ENCODE measurements at regions not wholly inside any gene's neighbourhood (a gene's known extent, or its start where the extent isn't known, plus 50 kb on each side); places are given as distances from the start of the nearest gene placed in this dataset.
"Not testable (repeated sequence)": the region's sequence is repeated elsewhere in the genome, so short reads cannot be mapped to it uniquely, and the experiment has no call there.

- CTCF ChIA-PET, result no interaction called here
- no peak overlapping the region for H3K4me3 ChIP-seq (ENCODE audit: low read depth in 2 of 2, low read length in 1 of 2)
- H3K9me3 ChIP-seq, result no peaks in the 10 kb centered on the region
- H3K9me2 ChIP-seq, result no peaks in the 10 kb centered on the region
- no peaks in the 10 kb centered on the region for H3F3A ChIP-seq (replicated peaks; ENCODE audit: insufficient read depth)
- no peaks in the 10 kb centered on the region for H3K27me3 ChIP-seq (ENCODE audit: insufficient read depth)
- H3K4me1 ChIP-seq (ENCODE audit: control insufficient read depth in 1 of 2, insufficient read depth in 2 of 2, low read depth in 1 of 2, low read length in 1 of 2), result no peaks in the 10 kb centered on the region; a peak in 1 of 4 replicates
- H3K9ac ChIP-seq, result no peak overlapping the region
- no peaks in the 10 kb centered on the region for H4K20me1 ChIP-seq (ENCODE audit: insufficient read depth)
- H3K27ac ChIP-seq (ENCODE audit: low read depth in 2 of 2, low read length in 1 of 2), result no peak overlapping the region
- POLR2A ChIA-PET, result no interaction called here
- DNase-seq, result no peak
- H3K79me2 ChIP-seq (ENCODE audit: insufficient read depth), result no peaks in the 10 kb centered on the region
- WGBS (ENCODE audit: low lambda C conversion rate), result 42% methylated on average over 10 of the region's 10 CpGs
- H3K4me2 ChIP-seq, result no peak overlapping the region
- TF ChIP-seq, protein P1, sequence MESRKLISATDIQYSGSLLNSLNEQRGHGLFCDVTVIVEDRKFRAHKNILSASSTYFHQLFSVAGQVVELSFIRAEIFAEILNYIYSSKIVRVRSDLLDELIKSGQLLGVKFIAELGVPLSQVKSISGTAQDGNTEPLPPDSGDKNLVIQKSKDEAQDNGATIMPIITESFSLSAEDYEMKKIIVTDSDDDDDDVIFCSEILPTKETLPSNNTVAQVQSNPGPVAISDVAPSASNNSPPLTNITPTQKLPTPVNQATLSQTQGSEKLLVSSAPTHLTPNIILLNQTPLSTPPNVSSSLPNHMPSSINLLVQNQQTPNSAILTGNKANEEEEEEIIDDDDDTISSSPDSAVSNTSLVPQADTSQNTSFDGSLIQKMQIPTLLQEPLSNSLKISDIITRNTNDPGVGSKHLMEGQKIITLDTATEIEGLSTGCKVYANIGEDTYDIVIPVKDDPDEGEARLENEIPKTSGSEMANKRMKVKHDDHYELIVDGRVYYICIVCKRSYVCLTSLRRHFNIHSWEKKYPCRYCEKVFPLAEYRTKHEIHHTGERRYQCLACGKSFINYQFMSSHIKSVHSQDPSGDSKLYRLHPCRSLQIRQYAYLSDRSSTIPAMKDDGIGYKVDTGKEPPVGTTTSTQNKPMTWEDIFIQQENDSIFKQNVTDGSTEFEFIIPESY (IDR thresholded peaks at IDR 0.05; ENCODE audit: borderline replicate concordance, low read depth), result no peak
- no peak overlapping the region for H2AFZ ChIP-seq (ENCODE audit: low read depth)
- H3K36me3 ChIP-seq (replicated peaks in 1 of 2; ENCODE audit: control insufficient read depth in 1 of 2, insufficient read depth in 2 of 2, low read length in 1 of 2), result no peaks in the 10 kb centered on the region
Measured at GRCh38 chr1:185539277-185539943, 194.8 kb upstream of the HMCN1 start.

- H3K4me1 ChIP-seq (ENCODE audit: control insufficient read depth in 1 of 2, insufficient read depth in 2 of 2, low read depth in 1 of 2, low read length in 1 of 2); H2AFZ ChIP-seq (ENCODE audit: low read depth); H3K36me3 ChIP-seq (replicated peaks in 1 of 2; ENCODE audit: control insufficient read depth in 1 of 2, insufficient read depth in 2 of 2, low read length in 1 of 2); H4K20me1 ChIP-seq (ENCODE audit: insufficient read depth); H3F3A ChIP-seq (replicated peaks; ENCODE audit: insufficient read depth); H3K9ac ChIP-seq; H3K9me3 ChIP-seq; H3K9me2 ChIP-seq; CTCF ChIA-PET; H3K4me2 ChIP-seq; POLR2A ChIA-PET; H3K79me2 ChIP-seq (ENCODE audit: insufficient read depth); H3K27ac ChIP-seq (ENCODE audit: low read depth in 2 of 2, low read length in 1 of 2); DNase-seq; H3K4me3 ChIP-seq (ENCODE audit: low read depth in 2 of 2, low read length in 1 of 2); H3K27me3 ChIP-seq (ENCODE audit: insufficient read depth): not testable (repeated sequence)
- 69% methylated on average over 12 of the region's 16 CpGs for WGBS (ENCODE audit: low lambda C conversion rate)
Measured at GRCh38 chr1:185538309-185538898, 195.8 kb upstream of the HMCN1 start.

- DNase-seq, result no peak
- Histone ChIP-seq H2AFZ (ENCODE audit: low read depth) (no peak overlapping the region), H3K9ac (no peak overlapping the region), H3K9me2 (no peaks in the 10 kb centered on the region), H3K4me1 (ENCODE audit: control insufficient read depth in 1 of 2, insufficient read depth in 2 of 2, low read depth in 1 of 2, low read length in 1 of 2) (no peaks in the 10 kb centered on the region; a peak in 1 of 4 replicates), H3K9me3 (no peaks in the 10 kb centered on the region), H3F3A (replicated peaks; ENCODE audit: insufficient read depth) (no peaks in the 10 kb centered on the region), H4K20me1 (ENCODE audit: insufficient read depth) (no peaks in the 10 kb centered on the region), H3K36me3 (replicated peaks in 1 of 2; ENCODE audit: control insufficient read depth in 1 of 2, insufficient read depth in 2 of 2, low read length in 1 of 2) (no peaks in the 10 kb centered on the region), H3K79me2 (ENCODE audit: insufficient read depth) (no peaks in the 10 kb centered on the region), H3K27me3 (ENCODE audit: insufficient read depth) (no peaks in the 10 kb centered on the region), H3K4me3 (ENCODE audit: low read depth in 2 of 2, low read length in 1 of 2) (no peak overlapping the region), H3K4me2 (no peak overlapping the region), H3K27ac (ENCODE audit: low read depth in 2 of 2, low read length in 1 of 2) (no peak overlapping the region)
- no peak for TF ChIP-seq MEF2A (IDR thresholded peaks at IDR 0.05; ENCODE audit: borderline replicate concordance, low read depth)
- no peak for TF ChIP-seq PBX3 (IDR thresholded peaks at IDR 0.05)
- TF ChIP-seq NFIC (IDR thresholded peaks at IDR 0.05; ENCODE audit: borderline replicate concordance), result no peak
- TF ChIP-seq RCOR1 (IDR thresholded peaks at IDR 0.05; ENCODE audit: low read length), result no peak
- TF ChIP-seq RFX5 (IDR thresholded peaks at IDR 0.05; ENCODE audit: low read length), result no peak
- no peak for TF ChIP-seq TAF1 (IDR thresholded peaks at IDR 0.05; ENCODE audit: borderline replicate concordance, low read depth, low read length)
- no peak for TF ChIP-seq RXRA (IDR thresholded peaks at IDR 0.05; ENCODE audit: borderline replicate concordance, low read depth)
- TF ChIP-seq USF2 (IDR thresholded peaks at IDR 0.05; ENCODE audit: borderline replicate concordance, low read depth, low read length), result no peak
- no peak for TF ChIP-seq SIN3A (IDR thresholded peaks at IDR 0.05; ENCODE audit: borderline replicate concordance, low read depth, low read length)
- no peak for TF ChIP-seq GABPA (IDR thresholded peaks at IDR 0.05; ENCODE audit: low read depth)
- TF ChIP-seq FOXM1 (IDR thresholded peaks at IDR 0.05; ENCODE audit: low read depth), result no peak
- no peak for TF ChIP-seq ELF1 (IDR thresholded peaks at IDR 0.05)
- TF ChIP-seq TEAD4 (IDR thresholded peaks at IDR 0.05; ENCODE audit: borderline replicate concordance, insufficient read depth), result no peak
- ChIA-PET POLR2A (no interaction called here), CTCF (no interaction called here)
- 56% methylated on average over 2 of the region's 2 CpGs for WGBS (ENCODE audit: low lambda C conversion rate)
Measured at GRCh38 chr1:185537596-185537995, 196.6 kb upstream of the HMCN1 start.
